ENCODE measurements at regions not wholly inside any gene's neighbourhood (a gene's known extent, or its start where the extent isn't known, plus 50 kb on each side); places are given as distances from the start of the nearest gene placed in this dataset.
"Not testable (repeated sequence)": the region's sequence is repeated elsewhere in the genome, so short reads cannot be mapped to it uniquely, and the experiment has no call there.

DNA sequence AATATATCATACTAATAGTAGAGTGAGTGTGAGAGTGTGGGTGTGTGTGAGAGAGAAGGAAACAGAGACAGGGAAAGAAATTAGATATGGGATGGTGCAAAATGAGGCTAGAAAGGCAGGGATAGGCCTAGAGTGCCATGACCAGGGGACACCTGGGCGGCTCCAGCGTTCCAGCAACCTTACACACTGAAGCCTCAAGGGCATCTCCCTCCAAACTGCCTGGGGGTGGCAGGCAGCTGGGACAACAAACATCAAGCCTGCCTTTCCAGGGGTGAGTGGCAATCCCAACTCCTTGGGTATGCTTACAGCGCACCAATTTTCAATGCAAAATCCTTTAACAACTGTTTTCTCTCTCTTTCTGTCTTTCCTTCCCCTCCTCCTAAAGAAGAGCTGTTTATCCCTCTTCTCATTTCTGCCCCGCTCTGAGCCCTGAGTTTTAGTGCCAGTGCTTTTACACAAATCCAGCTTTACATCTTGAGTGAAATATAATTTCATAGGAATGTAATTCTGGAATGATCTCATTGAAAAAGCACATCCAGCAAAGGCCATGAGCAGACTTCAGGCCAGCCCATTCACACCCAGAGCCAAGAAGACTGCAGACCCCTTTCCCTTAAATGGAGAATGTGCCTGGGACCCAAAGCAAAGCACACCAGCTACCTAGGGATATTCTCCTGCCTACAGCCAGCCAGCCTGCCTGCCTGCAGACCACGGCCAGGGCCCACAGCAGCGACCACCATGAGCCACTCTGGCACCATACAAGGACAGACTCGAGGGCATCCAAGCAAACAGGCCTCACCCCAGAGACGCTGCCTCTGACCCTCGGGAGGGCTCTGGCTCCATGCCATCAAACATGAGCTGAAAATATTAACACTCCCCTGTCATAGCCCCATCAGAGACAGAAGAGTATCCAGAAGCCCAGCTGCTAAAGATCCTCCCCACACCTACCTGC lies 90.3 kb downstream of the RPL27A start:
- peak; percentile 58 for DNase-seq

DNA sequence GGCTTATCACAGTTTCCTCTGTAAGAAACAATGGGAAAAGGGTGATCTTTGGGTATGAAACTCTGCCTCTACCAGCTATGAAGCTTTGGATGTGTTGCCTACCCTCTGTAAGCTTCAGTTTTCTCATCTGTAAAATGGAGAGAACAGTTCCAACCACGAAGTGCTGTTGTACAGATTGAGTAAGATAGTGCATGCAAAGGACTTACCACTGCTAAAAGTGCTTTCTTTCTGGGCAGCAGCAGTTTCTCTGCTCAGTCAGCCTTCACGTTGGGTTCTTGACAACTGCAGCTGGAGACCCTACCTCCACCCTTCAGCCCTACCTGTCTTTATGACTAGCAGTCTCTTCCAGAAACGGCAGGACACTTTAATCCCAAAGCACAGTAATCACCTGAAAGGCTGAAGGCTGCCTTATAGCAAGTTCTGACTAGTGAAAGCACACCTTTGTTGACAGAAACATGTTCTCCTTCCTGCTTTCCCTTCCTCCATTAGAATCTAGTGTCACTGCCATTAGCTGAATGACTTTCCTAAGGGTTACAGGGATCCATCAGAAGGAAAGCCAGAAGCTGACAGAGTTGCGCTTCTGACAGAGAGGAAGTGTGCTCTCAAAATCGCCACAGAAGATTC lies 91.4 kb downstream of the RPL27A start:
- no peak for DNase-seq

DNA sequence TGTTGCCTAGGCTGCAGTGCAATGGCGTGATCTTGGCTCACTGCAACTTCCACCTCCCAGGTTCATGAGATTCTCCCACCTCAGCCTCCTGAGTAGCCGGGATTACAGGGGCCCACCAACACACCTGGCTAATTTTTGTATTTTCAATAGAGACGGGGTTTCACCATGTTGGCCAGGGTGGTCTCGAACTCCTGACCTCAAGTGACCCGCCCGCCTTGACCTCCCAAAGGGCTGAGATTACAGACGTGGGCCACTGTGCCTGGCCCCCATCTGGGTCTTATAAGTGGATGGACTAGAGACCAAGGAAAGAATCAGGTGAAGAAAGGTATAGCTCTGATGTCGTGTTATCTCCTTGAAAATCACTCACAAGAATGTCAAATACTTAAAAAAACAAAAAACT lies 92.3 kb downstream of the RPL27A start:
- DNase-seq, result not testable (repeated sequence)

DNA sequence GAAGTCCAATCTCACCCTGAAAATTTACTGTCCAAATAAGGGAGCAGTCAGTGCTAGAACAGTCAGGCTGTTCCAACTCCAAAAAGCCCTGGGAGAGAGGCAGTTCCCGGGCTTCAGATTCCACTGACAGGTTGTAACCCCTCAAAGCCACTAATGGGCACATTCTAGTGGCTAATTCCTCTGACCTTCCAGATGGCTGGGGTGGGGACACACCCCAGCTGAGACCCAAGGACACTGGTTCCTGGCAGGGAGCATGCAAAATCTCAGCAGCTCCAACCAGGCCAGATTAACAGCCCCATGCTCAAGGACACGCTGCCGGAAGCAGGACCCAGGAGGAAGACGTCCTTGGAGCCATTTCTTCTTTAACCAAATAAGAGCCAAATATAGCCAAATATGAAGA lies 92.7 kb downstream of the RPL27A start:
- DNase-seq, result no peak

DNA sequence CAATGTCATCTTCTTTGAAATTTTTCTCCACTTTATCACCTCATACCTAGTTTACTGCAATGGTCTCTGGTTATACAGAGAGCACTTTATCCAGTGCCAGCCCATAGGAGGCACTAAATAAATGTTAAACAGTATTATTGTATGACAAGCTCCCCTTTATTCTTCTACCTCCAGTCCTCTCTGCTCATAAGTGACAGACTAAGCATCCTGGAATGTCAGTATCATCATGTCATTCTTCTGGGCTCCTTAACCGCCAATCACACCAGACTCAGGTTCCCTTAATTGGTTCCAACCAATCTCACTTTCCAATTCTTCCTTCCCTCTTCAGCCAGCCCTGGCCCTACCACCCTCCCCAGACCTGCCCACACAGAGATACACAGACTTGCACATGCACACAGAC lies 93.1 kb downstream of the RPL27A start:
- no peak for DNase-seq

DNA sequence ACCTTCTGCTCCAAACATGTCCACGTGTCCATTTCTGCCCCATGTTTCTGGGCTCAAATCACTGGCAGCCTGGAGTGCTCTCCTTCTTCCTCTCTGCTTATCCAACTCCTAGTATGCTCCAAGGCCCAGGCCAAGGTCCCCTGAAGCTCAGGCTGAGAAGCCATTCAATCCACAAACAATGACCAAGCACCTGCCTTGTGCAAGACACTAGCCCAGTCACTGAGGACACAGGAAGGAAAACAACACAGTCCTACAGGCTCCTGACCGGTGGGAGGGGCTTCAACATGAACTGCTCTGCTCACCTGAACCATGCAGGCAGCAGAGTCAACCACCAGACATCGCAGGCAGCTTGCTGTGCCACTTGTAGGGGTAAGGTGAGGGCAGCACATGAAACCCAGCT lies 93.6 kb downstream of the RPL27A start:
- DNase-seq, result no peak

DNA sequence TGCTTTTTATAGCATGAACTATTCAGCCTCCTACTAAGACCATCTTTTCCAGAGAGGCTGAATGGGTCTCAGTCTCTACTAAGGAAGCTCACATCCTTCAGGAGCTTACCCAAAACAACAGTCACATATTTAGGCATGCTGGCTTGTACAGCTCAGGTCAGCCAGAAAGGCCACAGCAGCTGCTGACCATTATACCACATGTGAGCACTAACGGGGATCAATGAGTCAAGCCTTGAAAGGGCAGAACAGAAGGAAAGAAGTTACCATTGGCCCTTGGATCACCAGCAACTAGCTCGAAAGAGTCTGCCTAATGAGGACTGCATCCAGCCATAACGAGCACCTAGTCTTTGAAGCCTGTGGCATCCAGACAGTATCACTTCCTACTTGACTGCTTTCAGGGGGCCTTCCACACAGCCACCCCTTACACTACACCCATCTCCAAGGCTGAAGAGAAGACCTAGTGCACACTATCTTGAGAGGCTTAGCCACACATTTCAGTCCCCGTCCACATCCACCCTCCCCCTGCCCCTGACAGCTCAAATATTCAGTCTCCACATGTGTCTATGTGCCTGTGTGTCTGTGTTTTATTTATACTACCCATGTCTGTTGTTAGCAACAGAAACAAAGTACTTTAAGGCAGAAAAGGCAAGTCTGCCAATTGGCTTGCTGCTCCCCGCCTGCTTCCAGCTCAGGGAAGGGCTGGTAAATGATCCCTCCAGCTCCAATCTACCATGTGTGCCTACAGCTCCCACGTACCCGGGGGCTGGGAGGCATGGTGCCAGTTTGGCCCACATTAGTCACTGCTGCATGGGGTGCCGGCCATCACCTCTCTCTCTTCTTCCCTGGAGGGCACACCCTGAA lies 95.5 kb downstream of the RPL27A start:
- peak; percentile 91 for DNase-seq

DNA sequence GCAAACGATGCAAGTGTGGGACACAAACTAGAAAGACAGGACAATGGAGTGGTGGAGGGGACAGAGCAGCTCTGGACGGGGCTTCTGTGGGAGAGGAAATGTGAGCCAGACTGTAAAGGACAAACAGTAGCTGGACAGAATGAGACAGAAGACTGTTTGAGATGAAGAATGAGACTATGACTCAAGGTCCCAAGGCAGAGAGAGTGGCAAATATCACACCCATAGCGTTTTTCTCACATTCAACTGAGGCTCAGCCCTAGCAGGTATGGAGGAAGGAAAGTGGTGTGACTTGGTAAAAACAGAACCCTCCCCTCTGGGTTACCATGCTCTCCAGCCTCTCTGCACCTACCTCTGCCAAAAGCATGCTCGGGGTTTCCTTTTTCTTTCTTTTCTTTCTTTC lies 96.5 kb downstream of the RPL27A start:
- no peak for DNase-seq

DNA sequence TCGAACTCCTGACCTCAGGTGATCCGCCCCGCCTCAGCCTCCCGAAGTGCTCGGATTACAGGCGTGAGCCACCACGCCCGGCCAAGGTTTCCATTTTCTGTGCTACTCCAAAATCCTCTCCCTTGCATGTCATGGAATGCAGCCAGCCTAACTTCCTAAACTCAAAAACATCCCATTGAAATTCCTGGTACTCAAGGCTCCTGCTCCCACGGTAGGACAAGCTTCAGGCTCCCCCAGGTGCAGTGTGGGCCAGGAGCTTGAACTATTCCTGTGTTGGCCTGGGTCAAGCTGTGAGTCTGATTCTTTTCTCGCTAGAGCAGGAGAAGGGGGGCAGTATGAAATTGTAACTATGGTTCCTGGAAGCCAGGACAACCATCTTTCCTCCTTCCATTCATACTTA lies 97.1 kb downstream of the RPL27A start:
- DNase-seq, result no peak

DNA sequence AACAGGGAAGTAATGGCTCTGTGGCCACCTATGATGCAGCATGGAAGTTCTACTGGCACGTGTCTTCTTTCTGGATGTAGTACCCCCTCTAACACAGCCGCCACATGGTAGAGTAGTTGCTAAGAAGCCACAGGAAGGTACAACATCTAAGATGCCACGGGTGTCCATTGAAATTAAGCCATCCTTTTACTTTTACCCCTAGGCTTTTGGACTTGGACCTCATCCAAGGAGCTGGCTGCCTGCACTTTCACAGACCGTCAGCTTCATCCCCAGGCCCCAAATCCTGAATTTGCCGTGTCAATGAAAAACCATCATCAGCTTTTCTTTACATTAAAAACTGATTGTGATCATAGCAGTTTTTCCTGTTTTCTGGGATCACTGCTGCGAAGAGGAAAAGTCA lies 102.4 kb downstream of the RPL27A start:
- no peak for DNase-seq

DNA sequence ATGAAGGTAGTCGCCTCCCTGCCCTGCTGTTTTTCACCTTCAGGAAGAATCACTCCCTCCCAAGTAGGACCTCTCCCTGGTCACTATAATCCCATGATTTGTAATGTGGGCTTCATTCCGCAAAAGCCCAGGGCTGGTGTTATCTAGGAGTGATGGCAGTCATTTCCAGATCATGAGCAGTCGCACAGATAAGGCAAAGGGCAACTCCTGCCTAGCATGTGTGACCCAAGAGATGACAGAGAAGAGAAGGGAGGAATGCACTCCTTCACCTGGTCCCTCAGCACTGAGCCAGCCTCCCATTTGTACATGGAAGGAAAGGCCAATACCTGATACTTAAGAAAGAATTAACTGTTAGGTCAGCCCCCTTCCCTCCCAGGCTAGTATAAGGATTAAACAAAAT lies 102.9 kb downstream of the RPL27A start:
- DNase-seq, result no peak

DNA sequence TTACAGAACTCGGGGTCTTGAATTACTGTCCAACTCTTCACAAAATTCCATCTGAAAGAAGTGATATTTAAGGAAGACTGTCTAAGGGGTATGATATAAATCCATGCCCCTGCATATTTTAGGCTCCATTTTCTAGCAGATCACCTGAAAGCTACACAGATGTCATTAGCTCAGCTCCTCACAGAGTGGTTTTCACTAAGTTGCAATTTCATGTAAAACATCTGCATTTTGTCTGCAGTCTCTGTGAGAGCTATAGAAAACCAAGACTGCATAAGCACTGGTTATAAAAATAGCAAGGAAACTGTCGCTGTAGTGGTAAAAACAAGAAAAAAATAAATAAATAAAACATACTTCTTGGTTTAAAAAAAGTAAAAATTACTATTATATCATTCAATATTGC lies 103.4 kb downstream of the RPL27A start:
- no peak for DNase-seq

DNA sequence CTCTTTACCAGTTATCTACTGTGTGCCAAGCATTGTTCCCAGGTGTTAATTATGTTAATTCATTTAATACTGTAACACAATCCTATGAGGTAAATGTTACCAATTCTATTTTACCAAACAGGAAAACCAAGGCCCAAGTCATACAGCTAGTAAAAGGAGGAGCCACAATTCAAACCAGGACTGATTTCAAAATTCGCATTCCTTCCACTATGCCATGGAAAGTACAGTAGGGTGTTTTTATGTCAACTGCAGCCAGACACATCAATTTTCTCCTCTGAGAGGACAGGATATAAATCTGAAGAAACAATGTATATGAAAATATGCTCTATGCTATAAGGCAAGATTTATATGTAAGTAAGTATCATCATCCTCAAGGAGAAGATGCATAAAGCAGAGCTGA lies 104.3 kb downstream of the RPL27A start:
- no peak for DNase-seq

DNA sequence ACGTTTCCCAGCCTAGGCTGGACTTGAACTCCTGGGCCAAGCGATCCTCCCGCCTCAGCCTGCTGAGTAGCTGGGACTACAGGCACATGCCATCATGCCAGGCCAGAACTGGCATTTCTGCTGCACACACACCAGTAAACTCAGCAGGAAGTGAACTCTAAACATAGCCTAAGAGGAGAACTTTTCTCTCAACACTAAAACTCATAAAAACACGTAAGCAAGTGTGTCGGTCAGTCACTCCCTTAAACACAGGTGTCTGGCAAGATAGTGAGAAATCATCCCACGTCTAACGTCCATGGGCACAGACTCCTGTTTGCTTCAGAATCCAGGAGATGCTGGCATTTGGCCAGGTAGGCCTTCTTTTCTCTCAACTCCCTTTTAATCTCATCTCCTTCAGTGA lies 104.8 kb downstream of the RPL27A start:
- no peak for DNase-seq

DNA sequence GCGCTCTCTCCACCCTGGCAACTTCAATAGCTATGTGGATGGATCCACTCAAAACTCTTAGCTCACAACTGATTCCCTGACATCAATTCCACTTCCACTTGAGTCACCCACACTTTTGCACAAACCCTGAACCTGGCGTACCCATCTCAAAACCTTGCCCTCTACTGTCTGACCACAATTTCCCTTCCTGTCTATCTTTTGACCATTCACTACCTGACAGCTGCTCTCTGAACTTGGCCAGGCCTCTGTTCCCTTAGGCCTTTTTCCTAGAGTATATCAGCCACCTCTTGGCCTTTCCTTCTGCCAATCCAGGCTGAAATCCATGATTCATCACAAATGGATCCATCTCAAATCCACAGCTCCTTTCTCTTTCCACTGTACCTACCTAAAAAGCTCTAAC lies 106.0 kb downstream of the RPL27A start:
- no peak for DNase-seq

DNA sequence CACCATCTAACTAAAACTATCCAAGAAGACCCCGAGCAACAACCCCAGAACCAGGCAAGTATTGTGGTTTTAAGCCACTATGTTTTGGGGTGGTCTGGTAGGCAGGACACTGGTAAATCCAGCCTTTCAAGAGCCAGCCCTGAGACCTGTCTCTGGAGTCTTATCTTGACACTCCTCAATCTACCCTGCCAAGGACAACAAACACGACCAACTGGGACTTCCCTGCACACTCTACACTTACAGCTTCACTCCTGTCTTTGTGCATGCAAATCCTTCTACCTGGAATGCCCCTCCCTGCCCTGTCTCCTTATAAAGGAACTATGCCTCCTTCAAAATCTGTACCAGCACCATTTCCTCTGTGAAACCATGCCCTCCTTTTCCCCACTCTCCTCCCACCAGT lies 107.3 kb downstream of the RPL27A start:
- DNase-seq, result no peak

DNA sequence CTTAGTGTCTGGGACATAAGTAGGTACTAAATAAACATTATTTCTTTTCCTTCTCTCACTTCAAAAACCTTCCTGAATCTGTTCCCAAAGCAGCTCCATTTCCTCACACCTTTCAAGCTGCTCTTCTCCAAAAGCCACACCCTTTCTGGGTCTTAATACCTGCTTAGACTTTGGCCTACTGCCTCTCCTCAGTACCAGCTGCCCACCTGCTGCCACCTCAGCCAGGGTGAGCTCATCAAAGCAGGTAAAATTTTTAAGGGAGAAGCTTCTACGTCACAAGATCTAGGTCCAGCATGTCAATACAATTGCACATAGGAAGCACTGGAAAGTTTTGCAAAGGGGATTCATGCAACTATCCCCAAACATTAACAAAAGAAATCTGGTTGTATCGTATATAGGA lies 108.4 kb downstream of the RPL27A start:
- no peak for DNase-seq

DNA sequence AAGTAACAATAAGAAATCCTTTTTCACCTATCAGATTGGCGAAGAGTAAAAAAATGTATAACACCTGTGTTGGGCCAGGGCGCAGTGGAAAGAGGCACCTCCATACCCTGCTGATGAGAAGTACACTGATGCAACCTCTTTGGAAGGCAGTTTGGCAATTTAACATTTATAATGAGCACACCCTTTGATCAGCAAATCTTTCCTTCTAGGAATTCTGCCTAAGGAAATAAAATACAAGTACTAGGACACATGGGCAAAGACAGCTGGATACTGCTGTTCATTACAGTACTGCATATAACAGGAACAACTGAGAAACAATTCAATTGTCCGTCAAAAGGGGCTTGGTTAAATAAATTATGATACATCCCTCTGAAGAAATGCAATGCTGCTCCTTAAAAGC lies 110.1 kb downstream of the RPL27A start:
- no peak for DNase-seq

DNA sequence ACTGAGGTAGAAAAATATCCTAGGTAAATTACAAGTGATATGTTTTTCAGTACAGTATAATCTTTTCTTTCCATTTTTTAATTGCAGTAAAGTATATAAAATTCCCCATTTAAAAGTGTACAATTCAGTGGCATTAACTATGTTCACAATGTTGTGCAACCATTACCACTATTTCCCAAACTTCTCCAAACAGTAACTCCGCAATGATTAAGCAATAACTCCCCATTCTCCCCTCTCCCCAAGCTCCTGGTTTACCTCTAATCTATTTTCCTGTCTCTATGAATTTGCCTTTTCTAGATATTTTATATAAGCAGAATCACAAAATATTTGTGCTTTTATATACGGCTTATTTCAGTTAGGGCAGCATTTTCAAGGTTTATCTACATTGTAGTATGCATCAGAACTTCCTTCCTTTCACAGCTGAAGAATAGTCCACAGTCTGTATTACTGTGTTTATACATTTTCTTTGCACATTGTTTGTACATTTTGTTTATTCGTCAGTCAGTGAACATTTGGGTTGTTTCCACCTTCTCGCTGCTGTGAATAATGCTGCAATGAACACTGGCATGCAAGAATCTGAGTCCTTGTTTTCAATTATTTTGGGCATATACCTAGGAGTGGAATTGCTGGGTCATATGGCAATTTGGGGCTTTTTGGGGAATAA lies 110.7 kb downstream of the RPL27A start:
- no peak for DNase-seq

DNA sequence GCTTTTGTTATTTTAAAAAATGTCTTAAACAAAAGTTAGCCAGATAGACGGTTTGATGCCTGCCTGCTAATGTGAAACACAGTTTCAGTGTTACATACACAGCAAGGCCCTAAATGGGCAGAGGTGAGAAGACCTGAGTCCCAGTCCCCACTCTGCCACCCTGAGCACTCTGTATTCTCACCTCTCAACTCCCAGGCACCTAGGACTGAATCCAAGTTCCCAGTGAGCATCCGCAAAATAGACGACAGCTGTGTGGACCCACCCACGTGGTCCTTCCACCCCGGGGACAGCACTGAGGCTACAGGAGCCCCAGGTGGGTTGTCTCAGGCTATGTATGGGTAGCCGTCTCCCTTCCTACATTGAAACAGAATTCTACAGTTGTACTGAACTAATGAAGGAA lies 111.5 kb downstream of the RPL27A start:
- no peak for DNase-seq

DNA sequence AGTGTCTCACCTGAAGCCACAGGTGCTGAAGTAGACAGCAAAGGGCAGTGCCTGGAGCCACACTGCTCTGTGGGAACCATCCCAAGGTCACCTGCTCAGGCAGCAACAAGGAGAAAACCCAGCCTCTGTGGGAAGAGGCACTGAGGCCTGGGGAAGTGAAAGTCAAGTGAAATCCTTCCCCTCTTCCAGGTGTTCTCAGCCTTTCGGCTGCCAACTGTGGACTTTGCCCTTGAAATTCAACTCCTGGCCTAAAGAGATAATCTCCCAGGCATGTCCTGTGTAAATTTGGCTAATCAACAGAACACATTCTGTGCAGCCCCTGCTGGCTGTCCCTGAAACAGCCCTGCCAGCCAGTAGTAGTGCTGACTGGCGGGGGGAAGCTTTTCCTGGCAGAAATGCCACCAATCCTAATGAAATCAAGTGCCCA lies 112.1 kb downstream of the RPL27A start:
- DNase-seq, result no peak

DNA sequence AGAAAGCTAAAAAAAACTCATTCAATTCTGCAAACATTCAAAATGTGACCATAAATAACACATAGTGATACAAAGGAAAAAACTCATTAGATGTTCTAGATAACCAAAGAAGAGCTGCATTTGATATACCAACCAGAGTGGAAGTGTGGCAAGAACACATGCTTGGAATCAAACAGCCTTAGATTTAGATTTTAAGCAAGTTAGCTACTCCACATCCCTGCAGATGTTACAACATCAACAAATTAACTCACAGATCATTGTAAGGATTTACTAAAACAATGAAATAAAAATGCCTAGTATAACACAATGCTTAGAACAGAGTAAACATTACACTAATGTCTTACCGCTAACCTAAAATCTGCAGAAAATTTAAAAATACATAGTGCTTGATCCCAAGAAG lies 114.0 kb upstream of the AKIP1 start:
- no peak for DNase-seq

DNA sequence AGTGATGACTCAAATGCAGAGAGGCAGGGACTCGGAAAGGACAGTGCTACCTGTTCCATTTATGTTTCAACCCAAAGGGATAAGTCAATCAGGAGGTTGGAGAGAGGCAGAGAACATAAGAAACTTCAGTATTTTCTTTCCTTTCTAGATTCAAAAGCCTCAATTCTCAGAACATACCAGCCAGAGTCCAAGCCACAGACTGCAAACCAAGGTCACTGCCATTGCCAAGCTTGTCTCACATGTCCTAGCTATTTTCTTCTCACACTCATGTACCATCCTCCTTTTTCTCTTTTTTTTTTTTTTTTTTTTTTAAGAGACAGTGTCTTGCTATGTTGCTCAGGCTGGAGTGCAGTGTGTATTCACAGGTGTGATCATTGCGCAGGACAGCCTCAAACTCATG lies 111.7 kb upstream of the AKIP1 start:
- DNase-seq, result no peak

Measured in right hindlimb (tissue), 1 donor.